SK-N-SH (cell line): ENCODE measurements at regions not wholly inside any gene's neighbourhood (a gene's known extent, or its start where the extent isn't known, plus 50 kb on each side); places are given as distances from the start of the nearest gene placed in this dataset.

Experiments
- FOXJ3 ChIP-seq: sonication (generic); formaldehyde crosslinking; IDR thresholded peaks from 2 replicates; pipeline ENCODE4 v1.5.1; 2020; ENCODE audit warnings: mild to moderate bottlenecking, missing genetic modification reagents
- JUND ChIP-seq: IDR thresholded peaks from 2 replicates; pipeline ENCODE4 v1.4.0; 2012
- MEF2A ChIP-seq: IDR thresholded peaks from 2 replicates; pipeline ENCODE4 v1.4.0; 2012; ENCODE audit warnings: low read depth, borderline replicate concordance
- PBX3 ChIP-seq: IDR thresholded peaks from 2 replicates; pipeline ENCODE4; 2012
- RAD21 ChIP-seq: IDR thresholded peaks from 2 replicates; pipeline ENCODE4 v1.6.1; 2012; ENCODE audit warnings: mild to moderate bottlenecking, low read length
- SIN3A ChIP-seq: IDR thresholded peaks from 2 replicates; pipeline ENCODE4 v1.6.1; 2012; ENCODE audit warnings: low read depth, mild to moderate bottlenecking, low read length, moderate library complexity, borderline replicate concordance
- SMC3 ChIP-seq: IDR thresholded peaks from 2 replicates; pipeline ENCODE4 v1.6.1; 2012; ENCODE audit warnings: low read depth, low read length, improper control_type of control experiment
- TAF1 ChIP-seq: IDR thresholded peaks from 2 replicates; pipeline ENCODE4 v1.6.1; 2012; ENCODE audit warnings: low read depth, mild to moderate bottlenecking, low read length, moderate library complexity, borderline replicate concordance
- TEAD4 ChIP-seq: IDR thresholded peaks from 2 replicates; pipeline ENCODE4 v1.4.0; 2012; ENCODE audit warnings: mild to moderate bottlenecking, borderline replicate concordance; ENCODE audit not compliant: insufficient read depth
- USF1 ChIP-seq: IDR thresholded peaks from 2 replicates; pipeline ENCODE4 v1.4.0; 2012; ENCODE audit warnings: low read depth, borderline replicate concordance
- YY1 ChIP-seq: IDR thresholded peaks from 2 replicates; pipeline ENCODE4 v1.4.0; 2012; ENCODE audit warnings: low read depth, mild to moderate bottlenecking
- TF ChIP-seq, protein P1 (sequence below): fragments of 200-600 bp; sonication (generic); IDR thresholded peaks from 2 replicates; pipeline ENCODE4 v1.6.1; 2017; ENCODE audit warnings: antibody characterized with exemption, mild to moderate bottlenecking, moderate library complexity
- TF ChIP-seq, protein P2 (sequence below): IDR thresholded peaks from 2 replicates; pipeline ENCODE4 v1.4.0; 2012; ENCODE audit warnings: low read depth, borderline replicate concordance

DNA sequence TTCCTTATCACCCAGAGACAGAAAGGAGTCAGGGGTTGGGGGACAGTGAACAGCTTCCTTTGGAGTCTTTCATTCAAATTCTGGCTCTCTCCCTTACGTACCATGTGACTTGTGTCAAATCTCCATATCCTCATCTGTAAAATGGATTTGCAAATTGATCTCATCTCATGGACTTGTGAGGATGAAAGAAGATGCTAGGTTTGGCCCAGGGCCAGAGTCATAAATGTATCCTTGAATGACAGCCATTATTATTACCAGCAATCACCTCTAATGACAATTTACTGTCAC, 67.8 kb upstream of the POLG start:
- TF ChIP-seq PBX3 (no peak), FOXJ3 (CRISPR knock-in tag) (no peak), TEAD4 (no peak), RAD21 (no peak), YY1 (no peak), SIN3A (no peak), TAF1 (no peak), JUND (no peak), MEF2A (no peak), SMC3 (no peak), USF1 (no peak)
- TF ChIP-seq, protein P1, sequence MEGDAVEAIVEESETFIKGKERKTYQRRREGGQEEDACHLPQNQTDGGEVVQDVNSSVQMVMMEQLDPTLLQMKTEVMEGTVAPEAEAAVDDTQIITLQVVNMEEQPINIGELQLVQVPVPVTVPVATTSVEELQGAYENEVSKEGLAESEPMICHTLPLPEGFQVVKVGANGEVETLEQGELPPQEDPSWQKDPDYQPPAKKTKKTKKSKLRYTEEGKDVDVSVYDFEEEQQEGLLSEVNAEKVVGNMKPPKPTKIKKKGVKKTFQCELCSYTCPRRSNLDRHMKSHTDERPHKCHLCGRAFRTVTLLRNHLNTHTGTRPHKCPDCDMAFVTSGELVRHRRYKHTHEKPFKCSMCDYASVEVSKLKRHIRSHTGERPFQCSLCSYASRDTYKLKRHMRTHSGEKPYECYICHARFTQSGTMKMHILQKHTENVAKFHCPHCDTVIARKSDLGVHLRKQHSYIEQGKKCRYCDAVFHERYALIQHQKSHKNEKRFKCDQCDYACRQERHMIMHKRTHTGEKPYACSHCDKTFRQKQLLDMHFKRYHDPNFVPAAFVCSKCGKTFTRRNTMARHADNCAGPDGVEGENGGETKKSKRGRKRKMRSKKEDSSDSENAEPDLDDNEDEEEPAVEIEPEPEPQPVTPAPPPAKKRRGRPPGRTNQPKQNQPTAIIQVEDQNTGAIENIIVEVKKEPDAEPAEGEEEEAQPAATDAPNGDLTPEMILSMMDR: no peak
- TF ChIP-seq, protein P2, sequence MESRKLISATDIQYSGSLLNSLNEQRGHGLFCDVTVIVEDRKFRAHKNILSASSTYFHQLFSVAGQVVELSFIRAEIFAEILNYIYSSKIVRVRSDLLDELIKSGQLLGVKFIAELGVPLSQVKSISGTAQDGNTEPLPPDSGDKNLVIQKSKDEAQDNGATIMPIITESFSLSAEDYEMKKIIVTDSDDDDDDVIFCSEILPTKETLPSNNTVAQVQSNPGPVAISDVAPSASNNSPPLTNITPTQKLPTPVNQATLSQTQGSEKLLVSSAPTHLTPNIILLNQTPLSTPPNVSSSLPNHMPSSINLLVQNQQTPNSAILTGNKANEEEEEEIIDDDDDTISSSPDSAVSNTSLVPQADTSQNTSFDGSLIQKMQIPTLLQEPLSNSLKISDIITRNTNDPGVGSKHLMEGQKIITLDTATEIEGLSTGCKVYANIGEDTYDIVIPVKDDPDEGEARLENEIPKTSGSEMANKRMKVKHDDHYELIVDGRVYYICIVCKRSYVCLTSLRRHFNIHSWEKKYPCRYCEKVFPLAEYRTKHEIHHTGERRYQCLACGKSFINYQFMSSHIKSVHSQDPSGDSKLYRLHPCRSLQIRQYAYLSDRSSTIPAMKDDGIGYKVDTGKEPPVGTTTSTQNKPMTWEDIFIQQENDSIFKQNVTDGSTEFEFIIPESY: no peak
